Neural progenitor cell (in vitro differentiated cells): ENCODE measurements at regions not wholly inside any gene's neighbourhood (a gene's known extent, or its start where the extent isn't known, plus 50 kb on each side); places are given as distances from the start of the nearest gene placed in this dataset.
A peak's percentile ranks its signal among the peaks of the same experiment; 100 is the strongest.

Experiments used
- DNase-seq: peaks from one replicate; pipeline ENCODE4 v3.0.0-alpha.2; 2016; ENCODE audit warnings: low spot score
- H2AFZ ChIP-seq: fragments of 200-600 bp; sonication (generic); replicated peaks from 2 replicates; pipeline ENCODE4 v1.6.1; 2016; ENCODE audit warnings: antibody characterized with exemption
- H3F3A ChIP-seq: fragments of 200-600 bp; sonication (generic); 2 replicates; pipeline ENCODE4 v1.6.1; 2016; ENCODE audit warnings: antibody characterized with exemption, low read depth
- H3K27ac ChIP-seq: fragments of 200-600 bp; sonication (generic); 2 replicates; pipeline ENCODE4 v1.5.1; 2016; ENCODE audit warnings: mild to moderate bottlenecking
- H3K27me3 ChIP-seq: fragments of 200-600 bp; sonication (generic); 2 replicates; pipeline ENCODE4 v1.6.1; 2016; ENCODE audit warnings: mild to moderate bottlenecking, moderate library complexity
- H3K36me3 ChIP-seq: fragments of 200-600 bp; sonication (generic); 2 replicates; pipeline ENCODE4 v1.5.1; 2016
- H3K4me1 ChIP-seq: fragments of 200-600 bp; sonication (generic); 2 replicates; pipeline ENCODE4 v1.6.1; 2016; ENCODE audit warnings: mixed run types
- H3K4me2 ChIP-seq: fragments of 200-600 bp; sonication (generic); 2 replicates; pipeline ENCODE4 v1.6.1; 2016
- H3K4me3 ChIP-seq: fragments of 200-600 bp; sonication (generic); 2 replicates; pipeline ENCODE4 v1.5.1; 2016
- H3K79me2 ChIP-seq: fragments of 200-600 bp; sonication (generic); 2 replicates; pipeline ENCODE4 v1.6.1; 2016; ENCODE audit warnings: low read depth
- H3K9ac ChIP-seq: fragments of 200-600 bp; sonication (generic); 2 replicates; pipeline ENCODE4 v1.6.1; 2016
- H3K9me3 ChIP-seq: fragments of 200-600 bp; sonication (generic); 2 replicates; pipeline ENCODE4 v1.5.1; 2016; ENCODE audit warnings: low read depth
- H4K20me1 ChIP-seq: fragments of 200-600 bp; sonication (generic); 2 replicates; pipeline ENCODE4 v1.6.1; 2016; ENCODE audit warnings: low read depth
- H3K27ac Mint-ChIP-seq: 3 replicates; pipeline ENCODE4 v1.8.0; 2021; ENCODE audit warnings: mixed read lengths
- H3K27me3 Mint-ChIP-seq: 2 replicates; pipeline ENCODE4 v1.8.0; 2022; ENCODE audit warnings: low read depth, mild to moderate bottlenecking, inconsistent platforms, moderate library complexity, mixed read lengths; ENCODE audit not compliant: insufficient read depth
- H3K36me3 Mint-ChIP-seq: 3 replicates; pipeline ENCODE4 v1.8.0; 2021; ENCODE audit warnings: mixed read lengths
- H3K4me1 Mint-ChIP-seq: 3 replicates; pipeline ENCODE4 v1.8.0; 2021; ENCODE audit warnings: mixed read lengths
- H3K4me3 Mint-ChIP-seq: 3 replicates; pipeline ENCODE4 v1.8.0; 2021; ENCODE audit warnings: mild to moderate bottlenecking, moderate library complexity, mixed read lengths
- H3K9me3 Mint-ChIP-seq: 3 replicates; pipeline ENCODE4 v1.8.0; 2020; ENCODE audit warnings: mixed read lengths
- CTCF ChIP-seq: fragments of 200-600 bp; sonication (generic); IDR thresholded peaks from 2 replicates; pipeline ENCODE4 v1.5.1; 2017; ENCODE audit warnings: antibody characterized with exemption, mild to moderate bottlenecking
- EZH2 ChIP-seq: fragments of 200-600 bp; sonication (generic); IDR thresholded peaks from 2 replicates; pipeline ENCODE4 v1.6.1; 2017; ENCODE audit warnings: antibody characterized with exemption, mild to moderate bottlenecking, moderate library complexity
- EZH2phosphoT487 ChIP-seq: fragments of 200-600 bp; sonication (generic); IDR thresholded peaks from 2 replicates; pipeline ENCODE4 v1.6.1; 2017; ENCODE audit warnings: antibody characterized with exemption

GRCh38 chr1:182274618-182275017 lies 117.0 kb downstream of the GLUL start:
- H3K36me3 Mint-ChIP-seq, result no peaks in the 10 kb centered on the region
- peaks cover 6% of the 10 kb centered on the region for H3F3A ChIP-seq
- no peak overlapping the region for H3K4me2 ChIP-seq
- no peak for TF ChIP-seq EZH2phosphoT487
- no peaks in the 10 kb centered on the region for H3K4me1 Mint-ChIP-seq
- no peaks in the 10 kb centered on the region for H3K36me3 ChIP-seq
- H3K9ac ChIP-seq, result no peak overlapping the region
- no peak overlapping the region for H3K4me3 ChIP-seq
- H4K20me1 ChIP-seq, result no peaks in the 10 kb centered on the region
- H2AFZ ChIP-seq, result no peak overlapping the region
- H3K27ac Mint-ChIP-seq, result no peak overlapping the region
- H3K9me3 ChIP-seq, result no peaks in the 10 kb centered on the region
- H3K4me1 ChIP-seq, result peaks cover 12% of the 10 kb centered on the region
- no peaks in the 10 kb centered on the region for H3K27me3 ChIP-seq
- H3K4me3 Mint-ChIP-seq, result no peak overlapping the region
- H3K27ac ChIP-seq, result no peak overlapping the region
- no peaks in the 10 kb centered on the region for H3K9me3 Mint-ChIP-seq
- no peak for DNase-seq
- peaks cover 3% of the 10 kb centered on the region for H3K27me3 Mint-ChIP-seq
- no peaks in the 10 kb centered on the region for H3K79me2 ChIP-seq

- no peaks in the 10 kb centered on the region for H3F3A ChIP-seq
- H3K9me3 Mint-ChIP-seq, result no peaks in the 10 kb centered on the region
- H3K36me3 ChIP-seq, result no peaks in the 10 kb centered on the region
- no peaks in the 10 kb centered on the region for H3K4me1 ChIP-seq
- H4K20me1 ChIP-seq, result no peaks in the 10 kb centered on the region
- H3K27ac ChIP-seq, result no peak overlapping the region
- no peak overlapping the region for H3K4me3 ChIP-seq
- H2AFZ ChIP-seq, result no peak overlapping the region
- H3K9ac ChIP-seq, result no peak overlapping the region
- H3K4me1 Mint-ChIP-seq, result no peaks in the 10 kb centered on the region
- H3K27me3 Mint-ChIP-seq, result no peaks in the 10 kb centered on the region
- DNase-seq, result no peak
- no peaks in the 10 kb centered on the region for H3K9me3 ChIP-seq
- no peaks in the 10 kb centered on the region for H3K79me2 ChIP-seq
- no peaks in the 10 kb centered on the region for H3K27me3 ChIP-seq
- H3K4me3 Mint-ChIP-seq, result no peak overlapping the region
- H3K27ac Mint-ChIP-seq, result no peak overlapping the region
- no peak overlapping the region for H3K4me2 ChIP-seq
- no peaks in the 10 kb centered on the region for H3K36me3 Mint-ChIP-seq
- TF ChIP-seq CTCF (no peak), EZH2 (no peak)
These were observed 120.9 kb downstream of the GLUL start for GRCh38 chr1:182270731-182271130.

- Histone ChIP-seq H3K4me3 (no peak overlapping the region), H3K9ac (no peak overlapping the region), H2AFZ (no peak overlapping the region), H3K4me2 (no peak overlapping the region), H3K36me3 (no peaks in the 10 kb centered on the region), H3K79me2 (no peaks in the 10 kb centered on the region), H3K27me3 (no peaks in the 10 kb centered on the region), H3K9me3 (no peaks in the 10 kb centered on the region), H4K20me1 (no peaks in the 10 kb centered on the region), H3F3A (no peaks in the 10 kb centered on the region), H3K27ac (no peak overlapping the region), H3K4me1 (no peaks in the 10 kb centered on the region)
- Mint-ChIP-seq H3K4me3 (no peak overlapping the region), H3K9me3 (no peaks in the 10 kb centered on the region), H3K27me3 (no peaks in the 10 kb centered on the region), H3K4me1 (no peaks in the 10 kb centered on the region), H3K27ac (no peak overlapping the region), H3K36me3 (no peaks in the 10 kb centered on the region)
- no peak for DNase-seq
- TF ChIP-seq CTCF (peak; percentile 38), EZH2 (no peak)
These were observed 122.5 kb downstream of the GLUL start for GRCh38 chr1:182269097-182269496.

GRCh38 chr1:182268669-182269068 lies 122.9 kb downstream of the GLUL start:
- H3K27ac Mint-ChIP-seq, result no peak overlapping the region
- H3K9me3 ChIP-seq, result no peaks in the 10 kb centered on the region
- no peaks in the 10 kb centered on the region for H3K27me3 ChIP-seq
- no peaks in the 10 kb centered on the region for H3K79me2 ChIP-seq
- H3K36me3 Mint-ChIP-seq, result no peaks in the 10 kb centered on the region
- no peaks in the 10 kb centered on the region for H3F3A ChIP-seq
- no peak overlapping the region for H3K9ac ChIP-seq
- H2AFZ ChIP-seq, result peak overlapping the region; percentile 5
- no peaks in the 10 kb centered on the region for H3K4me1 ChIP-seq
- no peak overlapping the region for H3K27ac ChIP-seq
- no peak overlapping the region for H3K4me3 Mint-ChIP-seq
- no peaks in the 10 kb centered on the region for H3K9me3 Mint-ChIP-seq
- no peaks in the 10 kb centered on the region for H3K36me3 ChIP-seq
- no peak for TF ChIP-seq CTCF
- TF ChIP-seq EZH2phosphoT487, result no peak
- TF ChIP-seq EZH2, result no peak
- no peaks in the 10 kb centered on the region for H3K27me3 Mint-ChIP-seq
- H3K4me3 ChIP-seq, result no peak overlapping the region
- no peaks in the 10 kb centered on the region for H3K4me1 Mint-ChIP-seq
- H4K20me1 ChIP-seq, result no peaks in the 10 kb centered on the region
- no peak for DNase-seq
- H3K4me2 ChIP-seq, result no peak overlapping the region
